ENCODE measurements at regions not wholly inside any gene's neighbourhood (a gene's known extent, or its start where the extent isn't known, plus 50 kb on each side); places are given as distances from the start of the nearest gene placed in this dataset.

DNA sequence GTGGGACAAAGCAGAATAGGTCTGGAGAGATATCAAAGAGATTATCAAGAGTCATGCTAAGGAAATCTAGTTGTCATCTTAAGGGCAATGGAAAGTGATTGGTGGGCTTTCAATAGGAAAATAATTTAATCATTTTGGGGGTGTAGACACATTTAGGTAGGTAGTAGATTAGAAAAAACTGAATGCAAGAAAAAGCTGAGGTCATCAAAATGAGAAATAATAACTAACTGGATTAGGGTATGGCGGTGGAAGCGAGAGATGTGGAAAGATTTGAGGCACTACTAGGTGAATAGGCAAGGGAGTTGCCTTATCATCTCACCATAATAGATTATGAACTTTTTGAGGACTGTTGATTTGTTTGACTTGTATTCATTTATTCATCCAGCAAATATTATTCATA lies 393.2 kb upstream of the ZNF608 start:
- no peak overlapping the region for H3K27ac Mint-ChIP-seq
- H3K4me1 Mint-ChIP-seq = peaks cover 3% of the 10 kb centered on the region
- no peak for DNase-seq (ENCODE audit: low spot score in 2 of 2, unreplicated experiment in 2 of 2)
- H3K9me3 Mint-ChIP-seq = peaks cover 4% of the 10 kb centered on the region
- H3K36me3 Mint-ChIP-seq = no peaks in the 10 kb centered on the region
- no peak overlapping the region for H3K4me3 Mint-ChIP-seq
- no peak for TF ChIP-seq CTCF (IDR thresholded peaks at IDR 0.05; ENCODE audit: unreplicated experiment)
- no peaks in the 10 kb centered on the region for H3K27me3 Mint-ChIP-seq (ENCODE audit: low read depth)

GRCh38 chr5:125140220-125140619 lies 393.8 kb upstream of the ZNF608 start:
- peaks cover 4% of the 10 kb centered on the region for H3K9me3 Mint-ChIP-seq
- H3K36me3 Mint-ChIP-seq = no peaks in the 10 kb centered on the region
- no peaks in the 10 kb centered on the region for H3K27me3 Mint-ChIP-seq (ENCODE audit: low read depth)
- no peak for TF ChIP-seq CTCF (IDR thresholded peaks at IDR 0.05; ENCODE audit: unreplicated experiment)
- no peaks in the 10 kb centered on the region for H3K4me1 Mint-ChIP-seq
- no peak overlapping the region for H3K4me3 Mint-ChIP-seq
- H3K27ac Mint-ChIP-seq = no peak overlapping the region
- DNase-seq (ENCODE audit: low spot score in 2 of 2, unreplicated experiment in 2 of 2) = no peak

GRCh38 chr5:125140855-125141254 lies 394.4 kb upstream of the ZNF608 start:
- Mint-ChIP-seq H3K4me1 (no peaks in the 10 kb centered on the region), H3K27ac (no peak overlapping the region)

GRCh38 chr5:125142458-125142857 lies 396.0 kb upstream of the ZNF608 start:
- Mint-ChIP-seq H3K27me3 (ENCODE audit: low read depth) (no peaks in the 10 kb centered on the region), H3K9me3 (peaks cover 4% of the 10 kb centered on the region), H3K36me3 (no peaks in the 10 kb centered on the region), H3K4me3 (no peak overlapping the region), H3K27ac (no peak overlapping the region), H3K4me1 (no peaks in the 10 kb centered on the region)
- TF ChIP-seq CTCF (IDR thresholded peaks at IDR 0.05; ENCODE audit: unreplicated experiment) = no peak
- DNase-seq (ENCODE audit: low spot score in 2 of 2, unreplicated experiment in 2 of 2) = no peak

More at GRCh38 chr5:125140855-125141254, 394.4 kb upstream of the ZNF608 start:
- no peak for DNase-seq (ENCODE audit: low spot score in 2 of 2, unreplicated experiment in 2 of 2)
- Mint-ChIP-seq H3K4me3 (no peak overlapping the region), H3K9me3 (peaks cover 4% of the 10 kb centered on the region), H3K27me3 (ENCODE audit: low read depth) (no peaks in the 10 kb centered on the region), H3K36me3 (no peaks in the 10 kb centered on the region)
- TF ChIP-seq CTCF (IDR thresholded peaks at IDR 0.05; ENCODE audit: unreplicated experiment) = no peak

GRCh38 chr5:125143011-125143410 lies 396.6 kb upstream of the ZNF608 start:
- Mint-ChIP-seq H3K27me3 (ENCODE audit: low read depth) (no peaks in the 10 kb centered on the region), H3K4me3 (no peak overlapping the region), H3K4me1 (no peaks in the 10 kb centered on the region), H3K36me3 (no peaks in the 10 kb centered on the region), H3K27ac (no peak overlapping the region), H3K9me3 (peaks cover 4% of the 10 kb centered on the region)
- no peak for TF ChIP-seq CTCF (IDR thresholded peaks at IDR 0.05; ENCODE audit: unreplicated experiment)
- DNase-seq (ENCODE audit: low spot score in 2 of 2, unreplicated experiment in 2 of 2) = no peak

GRCh38 chr5:125148076-125148475 lies 401.6 kb upstream of the ZNF608 start:
- DNase-seq (ENCODE audit: low spot score in 2 of 2, unreplicated experiment in 2 of 2) = no peak
- Mint-ChIP-seq H3K27me3 (ENCODE audit: low read depth) (no peaks in the 10 kb centered on the region), H3K27ac (no peak overlapping the region), H3K36me3 (no peaks in the 10 kb centered on the region), H3K4me3 (no peak overlapping the region), H3K4me1 (peaks cover 36% of the 10 kb centered on the region), H3K9me3 (no peaks in the 10 kb centered on the region)
- TF ChIP-seq CTCF (IDR thresholded peaks at IDR 0.05; ENCODE audit: unreplicated experiment) = no peak
